HG03354 (cell line): ENCODE measurements at regions not wholly inside any gene's neighbourhood (a gene's known extent, or its start where the extent isn't known, plus 50 kb on each side); places are given as distances from the start of the nearest gene placed in this dataset.

ENCODE experiments used
- ATAC-seq: cut with Tn5 transposase; IDR thresholded peaks from one replicate; pipeline ENCODE4 v1.9.1; 2021; ENCODE audit warnings: mild to moderate bottlenecking; ENCODE audit not compliant: unreplicated experiment, poor library complexity, severe bottlenecking

DNA sequence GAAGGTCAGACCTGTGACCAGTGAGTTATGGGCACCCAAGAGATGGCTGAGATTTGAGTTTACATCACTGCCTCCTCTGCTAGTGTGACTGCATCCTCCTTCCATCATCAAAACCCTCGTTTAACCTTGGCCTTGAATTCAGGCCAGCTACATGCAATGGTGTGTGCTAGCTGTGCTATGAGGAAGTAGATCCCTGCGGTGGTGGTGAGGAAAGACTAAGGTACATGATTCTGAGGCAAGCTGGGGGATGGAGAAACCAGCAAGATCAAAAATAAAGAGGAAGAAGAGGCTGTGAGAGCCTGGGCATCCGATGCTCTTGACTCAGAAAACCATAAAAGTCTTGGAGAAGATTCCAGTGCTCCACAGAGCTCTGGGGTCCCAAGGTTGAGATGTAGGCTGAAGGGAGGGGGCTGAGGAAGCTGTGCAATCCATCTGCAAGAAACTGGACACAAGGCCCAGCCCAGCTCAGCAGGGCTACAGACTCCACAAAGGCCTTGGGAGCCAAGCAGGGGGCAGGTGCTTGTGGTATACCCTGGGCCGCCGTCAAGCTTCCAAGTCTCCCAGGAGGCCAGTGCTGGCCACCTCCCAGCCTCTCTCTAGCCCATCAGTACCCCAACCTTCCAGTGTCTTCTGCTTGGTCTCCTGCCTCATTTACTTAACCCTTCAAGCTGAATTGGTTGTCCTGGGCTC is 774.8 kb downstream of the VRK1 start:
- ATAC-seq: no peak

DNA sequence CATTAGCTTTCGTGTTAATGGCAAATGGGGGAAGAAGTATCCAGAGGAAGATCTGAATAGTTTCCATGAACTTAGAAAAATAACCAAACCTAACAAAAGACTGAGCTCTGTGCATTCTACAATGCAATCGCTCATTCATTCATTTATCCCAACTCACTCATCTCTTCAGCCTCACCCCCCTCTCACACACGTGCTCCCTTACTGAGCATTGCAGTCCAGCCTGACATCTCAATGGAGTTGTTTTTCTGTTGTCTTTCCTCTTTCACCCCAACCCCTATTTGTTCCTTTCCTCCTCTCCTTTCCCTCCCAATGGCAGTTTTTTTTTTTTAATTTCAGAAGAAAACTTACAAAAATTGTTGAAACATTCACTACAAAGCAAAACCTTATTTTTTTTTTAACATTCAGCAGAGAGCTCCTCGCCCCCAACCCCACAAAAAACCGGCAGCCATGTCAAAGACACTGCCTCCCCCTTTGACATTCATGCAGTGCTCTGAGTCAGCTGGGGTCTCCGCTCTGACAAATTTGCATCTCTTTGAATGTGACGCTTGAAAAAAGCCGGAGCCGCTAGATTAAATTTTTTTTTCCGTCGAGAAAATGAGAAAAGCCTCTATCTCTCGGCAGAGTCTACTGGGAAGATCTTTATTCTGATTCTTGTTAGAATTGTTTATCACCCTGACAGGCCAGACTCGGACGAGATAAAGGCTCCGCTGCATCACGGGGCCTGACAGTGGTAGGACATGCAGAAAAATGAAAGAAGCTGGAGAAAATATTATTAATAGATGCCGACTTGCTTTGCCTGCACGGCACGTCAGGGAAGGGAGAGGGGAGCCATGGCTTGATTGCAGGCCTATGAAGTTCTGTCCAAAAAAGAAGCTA is 775.6 kb downstream of the VRK1 start:
- ATAC-seq: no peak

DNA sequence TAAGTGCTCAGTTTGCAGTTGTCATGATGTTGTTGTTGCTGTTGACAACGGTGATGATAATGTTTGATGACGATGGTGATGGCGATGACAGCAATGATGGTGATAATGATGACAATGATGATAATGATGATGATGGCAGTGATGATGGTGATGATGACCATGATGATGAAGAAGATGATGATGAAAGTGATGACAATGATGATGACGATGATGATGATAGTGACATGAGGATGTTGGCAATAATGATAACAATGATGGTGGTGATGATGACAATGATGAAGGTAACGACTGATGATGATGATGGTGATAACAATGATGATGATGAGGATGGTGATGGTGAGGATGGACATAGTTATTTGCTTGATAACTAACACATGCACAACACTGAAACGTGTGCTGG is 778.5 kb downstream of the VRK1 start:
- no peak for ATAC-seq

DNA sequence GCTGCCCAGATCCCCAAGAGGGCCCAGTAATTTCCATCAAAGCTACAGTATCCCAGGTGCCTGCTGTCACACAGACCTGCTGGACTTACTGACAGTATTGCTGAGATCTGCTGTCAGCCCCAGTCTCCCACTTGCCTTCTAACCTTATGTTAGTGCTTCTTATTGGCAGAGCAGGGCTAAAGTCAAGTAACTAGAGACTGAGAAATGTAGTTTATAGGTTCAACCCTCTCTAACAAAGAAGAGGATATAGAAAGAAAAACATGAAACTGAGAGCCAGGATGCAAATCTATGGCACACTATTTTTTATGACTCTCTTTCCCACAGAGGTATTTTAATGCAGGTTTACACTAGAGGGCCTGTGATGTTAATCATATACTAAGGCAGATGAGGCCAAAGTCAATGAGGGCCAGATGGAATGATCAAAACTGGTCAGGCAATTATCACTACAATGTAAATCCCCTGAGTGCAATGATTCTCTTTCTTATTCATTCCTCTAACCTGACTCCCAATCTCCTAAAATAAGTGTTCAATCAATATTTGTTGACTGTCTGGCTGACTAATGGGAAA is 781.9 kb downstream of the VRK1 start:
- no peak for ATAC-seq

DNA sequence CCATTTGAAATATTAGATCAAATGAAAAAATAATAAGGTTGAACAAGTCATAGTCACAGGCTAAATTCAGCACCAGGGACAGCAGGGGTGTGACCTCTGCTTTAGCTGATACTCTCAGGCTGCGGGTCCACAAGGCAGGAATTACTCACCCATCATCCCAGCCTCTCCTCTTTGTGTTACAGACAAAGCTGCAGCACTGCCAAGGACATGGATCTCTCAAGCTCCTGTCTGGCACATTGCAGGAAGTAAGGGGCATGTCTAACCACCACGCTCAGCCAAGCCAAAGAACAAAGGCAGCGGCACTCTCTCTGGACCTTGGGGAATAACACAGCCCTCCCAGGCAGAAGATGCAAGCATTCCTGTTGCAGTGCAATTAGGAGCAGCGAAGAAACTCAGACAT is 783.8 kb downstream of the VRK1 start:
- no peak for ATAC-seq

DNA sequence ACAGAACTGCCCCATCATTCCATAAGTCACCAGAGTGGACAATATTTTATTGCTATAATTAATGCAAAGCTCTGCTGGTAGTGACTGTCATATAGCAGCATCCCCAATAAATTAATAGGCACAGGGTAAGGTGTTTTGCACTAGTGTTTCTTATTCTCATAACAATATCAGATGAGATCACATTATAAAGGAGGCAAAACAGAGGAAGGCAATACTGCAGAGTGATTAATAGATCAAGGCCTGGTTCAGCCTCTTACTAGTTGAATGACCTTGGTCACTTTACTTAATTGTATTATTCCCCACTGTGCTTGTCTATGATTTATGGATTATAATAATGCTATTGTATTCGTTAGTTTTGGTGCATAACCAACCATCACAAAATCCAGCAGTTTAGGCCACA is 784.8 kb downstream of the VRK1 start:
- ATAC-seq: no peak

DNA sequence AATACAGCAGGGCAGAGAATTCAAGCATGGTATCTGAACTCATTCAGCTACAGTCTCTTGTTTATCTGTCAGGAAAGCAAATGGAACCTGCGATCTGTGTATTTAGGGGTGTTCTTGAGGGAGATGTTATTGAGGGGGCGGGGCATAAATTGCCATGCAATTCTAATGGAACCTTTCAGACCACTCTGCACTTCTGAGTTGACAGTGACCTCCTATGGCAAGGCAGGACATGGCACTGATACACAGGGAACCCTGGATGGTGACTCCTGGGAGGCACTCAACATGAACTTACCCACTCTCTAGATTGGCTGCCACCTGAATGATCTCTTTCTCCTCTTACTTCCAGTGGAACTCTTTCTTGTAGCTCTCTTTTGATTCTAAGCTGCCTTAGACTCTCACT is 787.3 kb downstream of the VRK1 start:
- ATAC-seq: no peak

DNA sequence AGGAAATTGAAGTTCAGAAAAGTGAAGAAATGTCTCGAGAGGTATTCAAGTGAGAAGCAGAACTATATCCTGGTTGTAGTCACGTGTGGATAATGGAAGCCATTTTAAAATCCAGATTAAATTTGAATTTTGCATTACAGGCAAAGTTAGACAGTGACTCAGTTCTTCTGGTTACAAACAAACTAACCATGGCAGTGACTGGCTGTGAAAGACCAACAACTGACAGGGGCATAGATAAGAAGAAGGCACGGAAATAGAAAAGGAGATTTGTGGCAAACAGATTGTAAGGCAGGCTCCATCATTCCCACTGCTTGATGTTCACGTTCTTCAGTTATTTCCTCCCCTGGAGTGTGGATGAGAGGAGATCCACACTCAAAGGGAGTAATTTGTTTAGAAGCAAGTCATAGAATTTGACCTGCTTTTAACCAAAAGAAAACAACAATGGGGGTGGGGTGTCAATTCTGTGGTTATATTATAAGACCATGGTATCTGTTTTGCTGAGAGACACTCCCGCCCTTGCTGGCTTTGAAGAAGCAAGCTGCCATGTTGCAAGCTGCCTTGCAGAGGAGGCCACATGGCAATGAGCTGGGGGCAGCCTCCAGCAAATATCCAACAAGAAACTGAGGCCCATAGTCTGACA is 795.3 kb downstream of the VRK1 start:
- no peak for ATAC-seq

DNA sequence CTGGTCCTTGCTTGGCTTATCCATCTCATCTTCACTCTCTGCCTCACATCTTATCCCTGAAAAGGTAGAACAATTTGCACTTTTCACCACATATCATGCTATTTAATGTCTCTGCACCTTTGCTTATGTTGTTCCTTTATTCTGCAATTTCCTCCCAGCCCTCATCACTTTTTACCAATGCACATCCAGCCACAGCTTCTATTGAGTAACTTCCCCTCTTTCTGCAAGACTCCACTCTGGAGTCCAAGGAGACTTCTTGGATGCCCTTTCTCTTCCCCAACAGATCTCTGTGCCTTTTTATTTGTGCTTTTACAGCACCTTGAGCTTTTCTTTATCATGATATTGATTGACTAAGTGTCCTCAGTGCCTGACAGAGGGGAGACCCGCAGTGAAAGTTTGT is 797.1 kb downstream of the VRK1 start:
- no peak for ATAC-seq

DNA sequence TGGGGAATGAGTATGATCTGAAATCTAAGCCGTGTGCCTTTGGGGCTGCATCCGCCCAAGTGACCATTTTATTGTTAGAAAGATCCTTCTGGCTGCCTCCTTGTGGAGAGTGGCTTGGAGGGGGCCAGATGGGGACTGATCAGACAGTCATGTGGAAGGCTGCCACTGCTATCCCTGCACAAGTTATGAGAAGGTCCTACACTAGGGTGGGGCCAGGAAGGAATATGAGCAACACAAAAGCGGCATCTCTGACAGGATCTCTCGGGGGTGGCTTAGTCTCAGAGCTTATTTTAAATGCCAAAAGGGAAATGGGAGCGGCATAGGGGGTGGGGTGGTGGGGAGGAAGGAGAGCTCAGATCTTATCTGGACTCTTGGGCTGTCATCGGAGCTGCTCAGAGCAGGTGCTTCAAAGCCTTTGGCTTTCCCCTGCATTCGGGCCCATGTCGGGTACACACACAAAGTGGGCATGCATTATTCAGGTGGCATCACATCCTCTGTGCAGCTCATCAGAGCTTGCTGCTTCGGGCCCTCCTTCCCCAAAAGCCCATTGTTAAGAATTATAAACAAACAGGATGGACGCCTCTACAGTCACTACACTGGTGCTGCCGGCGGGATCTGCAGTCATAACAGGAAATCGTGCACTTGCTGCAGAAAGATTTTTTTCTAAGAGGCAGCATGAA is 805.4 kb downstream of the VRK1 start:
- no peak for ATAC-seq

DNA sequence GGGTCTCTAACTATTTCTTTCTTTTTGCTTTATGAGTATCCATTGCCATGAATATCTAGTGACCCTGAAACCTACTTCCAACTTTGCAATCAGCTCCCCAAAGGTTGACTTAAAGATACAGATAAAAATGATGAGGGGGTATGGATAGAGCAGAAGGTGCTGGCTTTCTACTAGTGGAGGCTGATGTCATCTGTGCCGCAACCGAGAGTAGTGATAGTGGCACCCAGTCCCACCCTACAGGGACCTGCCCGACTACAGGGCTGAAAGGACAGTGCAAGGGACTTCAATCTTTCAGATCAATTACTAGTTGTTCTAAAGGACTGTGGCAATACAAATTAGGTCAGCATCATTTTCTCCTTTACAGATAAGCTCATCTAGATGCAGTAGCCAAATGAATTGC is 806.0 kb downstream of the VRK1 start:
- no peak for ATAC-seq

DNA sequence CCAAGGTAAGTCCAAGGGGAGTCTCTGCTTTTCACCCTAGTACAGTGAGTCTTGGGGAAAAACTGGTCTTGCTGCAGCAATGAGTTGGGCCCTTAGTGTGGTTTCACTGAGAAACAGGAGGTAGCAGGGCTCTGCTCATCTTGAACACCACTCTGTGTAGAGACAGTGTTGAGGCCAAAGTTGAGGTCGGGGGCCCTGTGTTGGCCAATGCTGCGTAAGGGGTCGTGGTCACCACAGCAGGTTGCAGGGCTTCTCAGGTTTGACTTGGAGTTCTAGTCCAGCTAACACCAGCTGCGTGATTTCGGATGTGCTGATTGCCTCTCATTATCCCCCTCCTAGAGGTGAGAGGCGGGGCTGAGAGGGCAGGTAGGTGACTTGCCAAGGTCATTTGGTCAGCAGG is 807.5 kb downstream of the VRK1 start:
- ATAC-seq: no peak

DNA sequence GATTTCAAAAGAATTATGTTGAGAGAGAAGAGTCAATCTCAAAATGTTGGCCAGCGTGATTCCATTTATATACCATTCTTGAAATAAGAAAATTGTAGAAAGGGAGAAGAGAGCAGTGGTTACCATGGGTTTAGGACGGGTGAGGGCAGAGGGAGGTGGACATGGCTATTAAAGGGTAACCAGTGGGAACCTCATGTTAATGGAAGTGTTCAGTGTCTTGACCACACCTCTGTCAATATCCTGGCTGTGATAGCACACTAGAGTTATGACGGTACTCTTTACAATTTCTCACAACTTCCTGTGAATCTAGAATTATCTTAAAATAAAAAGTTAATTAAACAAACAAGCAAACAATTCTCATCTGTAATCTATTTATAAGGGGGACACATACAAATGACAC is 821.2 kb downstream of the VRK1 start:
- ATAC-seq: no peak

DNA sequence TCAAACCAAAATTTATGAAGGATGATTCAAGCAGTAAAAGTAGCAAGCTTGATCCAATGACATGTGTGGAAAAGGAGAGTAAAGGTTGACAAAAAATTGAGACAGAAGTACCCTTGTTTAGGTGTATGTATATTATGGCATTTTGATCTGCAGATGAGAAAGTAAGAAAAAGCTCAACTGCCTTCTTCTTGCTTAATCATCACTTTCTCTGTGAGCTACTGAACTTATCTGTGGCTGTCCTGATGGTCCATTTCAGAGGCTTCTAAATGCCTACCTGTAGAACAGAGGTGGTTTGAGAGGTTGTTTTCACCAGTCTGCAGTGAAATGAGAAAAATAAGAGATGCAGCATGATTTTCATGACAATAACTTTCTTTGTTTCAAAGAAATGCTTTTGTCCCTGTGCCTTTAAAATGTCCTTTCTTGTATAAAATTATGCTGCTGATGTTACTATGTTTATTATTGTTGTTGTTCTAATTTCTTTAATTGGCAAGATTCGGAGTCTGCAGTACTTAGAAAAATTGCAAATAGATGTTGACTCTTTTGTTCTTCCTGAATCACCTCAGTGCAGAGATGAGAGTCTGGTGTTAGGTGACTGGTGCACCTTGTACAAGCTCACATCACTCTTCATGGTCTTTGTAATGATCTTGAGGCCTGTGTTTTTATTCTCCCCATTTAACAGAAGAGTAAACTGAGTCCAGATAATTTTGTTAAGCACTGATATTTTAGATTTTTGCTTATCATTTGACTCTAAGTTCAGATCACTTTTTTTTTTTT is 821.9 kb downstream of the VRK1 start:
- ATAC-seq: no peak

DNA sequence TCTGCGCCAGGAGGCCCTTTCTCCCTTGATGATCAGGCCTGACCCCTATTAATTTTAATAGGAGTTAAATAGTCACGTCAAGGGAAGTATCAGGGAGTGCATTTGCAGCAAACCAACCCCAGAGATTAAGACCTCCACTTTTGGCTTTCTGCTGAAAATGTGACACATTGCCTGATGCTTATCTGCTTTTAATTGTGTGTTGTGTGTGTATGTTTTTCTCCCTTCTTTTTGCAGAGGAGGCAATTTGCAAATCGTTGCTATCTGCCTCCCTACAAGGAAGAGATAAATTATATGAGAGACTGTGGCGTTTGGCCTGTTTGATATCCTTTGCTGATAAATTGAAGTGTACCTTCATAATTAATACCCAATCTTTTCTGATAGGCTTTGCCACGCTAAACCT is 822.9 kb downstream of the VRK1 start:
- ATAC-seq: no peak

DNA sequence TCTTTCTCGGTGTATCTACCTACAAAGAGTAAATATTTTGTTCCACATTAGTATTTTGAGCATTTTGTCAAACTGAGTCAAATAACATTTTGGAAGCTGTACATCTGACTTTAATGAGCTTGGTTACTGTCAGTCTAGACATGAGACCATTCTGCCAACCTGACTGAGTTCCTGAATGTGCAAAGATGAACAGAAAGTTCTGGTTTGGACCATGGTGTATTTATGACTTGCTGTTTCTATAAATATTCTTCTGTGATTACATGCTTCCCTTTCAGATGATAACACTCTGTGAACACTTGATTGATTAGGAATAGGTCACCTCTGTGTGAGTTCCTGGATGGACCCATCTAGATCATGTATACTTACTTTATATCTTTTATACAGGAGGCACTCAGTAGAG is 827.8 kb downstream of the VRK1 start:
- ATAC-seq: no peak

DNA sequence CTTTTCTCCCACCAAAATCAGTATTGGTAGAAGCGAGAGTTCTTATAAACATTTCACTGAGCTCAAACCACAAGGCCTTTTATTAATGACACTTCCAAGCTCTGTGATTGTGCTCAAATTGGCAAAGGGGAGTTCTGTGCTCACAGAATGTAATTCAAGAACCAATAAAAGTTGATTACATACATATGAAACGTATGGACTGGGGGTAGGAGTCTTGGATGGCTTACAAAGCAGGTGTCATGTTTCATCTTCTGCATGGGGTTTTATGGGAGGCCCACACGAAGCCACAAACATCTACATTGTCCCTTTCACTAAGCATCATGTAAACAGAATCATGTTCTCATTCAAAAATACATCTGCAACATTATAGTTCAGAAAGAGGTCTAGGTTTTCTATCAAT is 828.3 kb downstream of the VRK1 start:
- ATAC-seq: no peak

DNA sequence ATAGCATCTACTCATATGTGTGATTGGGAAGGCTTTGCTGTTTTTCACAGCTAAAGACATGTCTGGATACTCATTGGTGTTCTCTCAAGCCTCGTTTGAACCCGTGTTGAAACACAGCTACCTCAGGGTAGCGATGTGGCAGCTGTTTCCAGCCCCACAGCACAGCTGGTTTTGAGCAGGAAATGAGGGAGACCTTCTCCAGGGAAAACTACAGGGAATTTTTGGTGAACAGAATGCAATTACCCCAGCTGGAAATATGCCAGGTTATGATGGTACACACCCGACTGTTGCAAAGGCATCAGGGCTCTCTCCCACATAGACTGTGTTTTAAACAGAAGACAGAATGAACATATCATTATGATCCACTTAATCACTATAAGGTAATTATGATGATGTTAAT is 828.9 kb downstream of the VRK1 start:
- ATAC-seq: no peak

DNA sequence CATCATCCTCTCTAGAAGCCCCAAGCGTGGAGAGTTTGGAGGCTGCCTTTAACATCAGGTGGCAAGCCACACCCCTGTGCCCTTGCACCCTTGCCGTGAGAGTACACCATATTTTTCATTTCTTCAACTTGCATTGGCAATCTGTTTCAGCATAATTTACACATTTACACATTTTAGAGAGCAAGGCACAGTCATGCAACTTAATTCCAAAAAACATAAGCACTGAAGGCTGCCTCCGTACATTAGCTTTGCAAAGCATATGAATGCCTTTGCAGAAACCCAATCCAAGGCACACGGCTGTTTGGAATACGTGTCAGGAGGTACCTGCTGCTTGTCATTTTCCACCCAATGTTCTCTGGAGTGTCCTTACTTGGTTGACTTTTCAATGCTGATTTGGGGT is 833.1 kb downstream of the VRK1 start:
- ATAC-seq: no peak
